A549 (cell line): ENCODE measurements at regions not wholly inside any gene's neighbourhood (a gene's known extent, or its start where the extent isn't known, plus 50 kb on each side); places are given as distances from the start of the nearest gene placed in this dataset.
A peak's percentile ranks its signal among the peaks of the same experiment; 100 is the strongest.
"Not testable (repeated sequence)": the region's sequence is repeated elsewhere in the genome, so short reads cannot be mapped to it uniquely, and the experiment has no call there.

ENCODE experiments used
- ATAC-seq, 2 experiments: fragments of 200-7000 bp in 1 of 2; fragments of >200 bp in 1 of 2; cut with Nextera tagmentation in 1 of 2; cut with Tn5 transposase in 1 of 2; 3 replicates each; pipeline versions ENCODE4 v1.8.0 to v1.9.1; 2018 to 2020; ENCODE audit warnings: mild to moderate bottlenecking in 1 of 2, moderate library complexity in 1 of 2
- CTCF ChIA-PET: fragments of 300-600 bp; sonication (Branson Sonifier 250); formaldehyde crosslinking; extraction: SDS; loops from one replicate; lab custom pipeline; 2021; ENCODE audit warnings: antibody characterized with exemption, inconsistent platforms; lab: Yijun Ruan, JAX
- POLR2A ChIA-PET: fragments of 350-600 bp; formaldehyde crosslinking; extraction: SDS; loops from one replicate; lab custom pipeline; 2021; ENCODE audit warnings: antibody characterized with exemption, inconsistent platforms; lab: Yijun Ruan, JAX
- DNase-seq, 2 experiments: peaks; one replicate each; pipeline versions ENCODE4 v3.0.0 to v3.0.0-alpha.2; 2011 to 2016; ENCODE audit warnings: low read depth in 1 of 2, low spot score in 1 of 2
- FAIRE-seq: peaks from 2 replicates; lab custom pipeline; 2011; peaks lifted over from hg19 to GRCh38; lab: Jason Lieb, UNC
- H3K27ac ChIP-seq, 2 experiments: fragments of >200 bp; sonication (Bioruptor Twin); formaldehyde crosslinking; 3 replicates each; pipeline ENCODE4 v1.5.1; 2016 to 2017
- H3K4me1 ChIP-seq: fragments of >200 bp; sonication (Bioruptor Twin); formaldehyde crosslinking; 3 replicates; pipeline ENCODE4 v1.6.1; 2016
- H3K4me2 ChIP-seq: fragments of >200 bp; sonication (Bioruptor Twin); formaldehyde crosslinking; 3 replicates; pipeline ENCODE4 v1.6.1; 2016
- H3K4me3 ChIP-seq: fragments of >200 bp; sonication (Bioruptor Twin); formaldehyde crosslinking; 3 replicates; pipeline ENCODE4 v1.5.1; 2016
- H3K9me3 ChIP-seq: fragments of >200 bp; sonication (Bioruptor Twin); formaldehyde crosslinking; 3 replicates; pipeline ENCODE4 v1.6.1; 2016
- CBX8 ChIP-seq: fragments of 200-600 bp; sonication (generic); IDR thresholded peaks from 2 replicates; pipeline ENCODE4 v1.6.1; 2016
- CEBPB ChIP-seq, 2 experiments: fragments of >200 bp in 1 of 2; sonication (Bioruptor Twin) in 1 of 2; formaldehyde crosslinking in 1 of 2; IDR thresholded peaks; 2 replicates each; pipeline ENCODE4 v1.6.1; 2012 to 2016
- CHD4 ChIP-seq: fragments of 200-600 bp; sonication (generic); IDR thresholded peaks from 2 replicates; pipeline ENCODE4 v1.6.1; 2016; ENCODE audit warnings: antibody characterized with exemption, mild to moderate bottlenecking, borderline replicate concordance
- EHF ChIP-seq: fragments of 250-450 bp; sonication (Bioruptor Pico); IDR thresholded peaks from 2 replicates; pipeline ENCODE4 v1.5.0; 2020; ENCODE audit warnings: mild to moderate bottlenecking
- EHMT2 ChIP-seq: fragments of 200-600 bp; sonication (generic); IDR thresholded peaks from 2 replicates; pipeline ENCODE4 v1.6.1; 2016; ENCODE audit warnings: antibody characterized with exemption, low read depth, mild to moderate bottlenecking, moderate library complexity
- EP300 ChIP-seq, 2 experiments: fragments of >200 bp; sonication (Bioruptor Twin); formaldehyde crosslinking; IDR thresholded peaks; 2 replicates in 1 of 2; 3 replicates in 1 of 2; pipeline ENCODE4 v1.6.1; 2016 to 2017
- ESRRA ChIP-seq: fragments of 150-350 bp; IDR thresholded peaks from 2 replicates; pipeline ENCODE4 v1.6.1; 2014; ENCODE audit warnings: mild to moderate bottlenecking, low read length, borderline replicate concordance
- FOSL2 ChIP-seq, 2 experiments: fragments of 450-650 bp in 1 of 2; fragments of >200 bp in 1 of 2; sonication (Bioruptor Twin) in 1 of 2; formaldehyde crosslinking; IDR thresholded peaks; 2 replicates each; pipeline versions ENCODE4 v1.5.0 to v1.6.1; 2016 to 2020; ENCODE audit warnings: mild to moderate bottlenecking in 1 of 2, moderate library complexity in 1 of 2
- FOXS1 ChIP-seq: fragments of 250-450 bp; sonication (Bioruptor Pico); IDR thresholded peaks from 2 replicates; pipeline ENCODE4 v1.5.0; 2020; ENCODE audit warnings: mild to moderate bottlenecking, moderate library complexity
- GATA3 ChIP-seq: IDR thresholded peaks from 2 replicates; pipeline ENCODE4 v1.6.1; 2012; ENCODE audit warnings: borderline replicate concordance
- HOXA7 ChIP-seq: fragments of 250-450 bp; sonication (Bioruptor Pico); IDR thresholded peaks from 2 replicates; pipeline ENCODE4 v1.5.0; 2020; ENCODE audit warnings: mild to moderate bottlenecking, moderate library complexity
- HOXB5 ChIP-seq: fragments of 250-450 bp; sonication (Bioruptor Pico); IDR thresholded peaks from 2 replicates; pipeline ENCODE4 v1.5.0; 2020; ENCODE audit warnings: mild to moderate bottlenecking, moderate library complexity
- JUN ChIP-seq, 2 experiments: fragments of >200 bp; sonication (Bioruptor Twin); formaldehyde crosslinking; IDR thresholded peaks; 2 replicates in 1 of 2; 3 replicates in 1 of 2; pipeline ENCODE4 v1.6.1; 2016 to 2017
- KDM1A ChIP-seq: fragments of 200-600 bp; sonication (generic); IDR thresholded peaks from 2 replicates; pipeline ENCODE4 v1.6.1; 2016; ENCODE audit warnings: low read depth, mild to moderate bottlenecking
- MAZ ChIP-seq: fragments of 150-350 bp; IDR thresholded peaks from 2 replicates; pipeline ENCODE4 v1.6.1; 2014; ENCODE audit warnings: antibody characterized with exemption, low read depth, low read length, borderline replicate concordance
- MYC ChIP-seq: IDR thresholded peaks from 2 replicates; pipeline ENCODE4 v1.6.1; 2012; ENCODE audit warnings: mild to moderate bottlenecking, inconsistent platforms, low read length, improper control_type of control experiment, borderline replicate concordance
- NFE2L2 ChIP-seq: fragments of 150-350 bp; conservative IDR thresholded peaks from 2 replicates; pipeline ENCODE4 v1.6.1; 2014; ENCODE audit warnings: low read length
- NPAS2 ChIP-seq: fragments of 250-450 bp; sonication (Bioruptor Pico); IDR thresholded peaks from 2 replicates; pipeline ENCODE4 v1.8.0; 2022; ENCODE audit warnings: mild to moderate bottlenecking, moderate library complexity, borderline replicate concordance
- POLR2AphosphoS2 ChIP-seq: conservative IDR thresholded peaks from 2 replicates; pipeline ENCODE4 v1.6.1; 2012; ENCODE audit warnings: low read length, improper control_type of control experiment, inconsistent platforms
- RAD21 ChIP-seq, 2 experiments: fragments of >200 bp in 1 of 2; sonication (Bioruptor Twin) in 1 of 2; formaldehyde crosslinking in 1 of 2; IDR thresholded peaks in 1 of 2; conservative IDR thresholded peaks in 1 of 2; 2 replicates in 1 of 2; 3 replicates in 1 of 2; pipeline ENCODE4 v1.6.1; 2012 to 2018; ENCODE audit warnings: inconsistent platforms in 1 of 2
- RARB ChIP-seq: fragments of 250-450 bp; sonication (Bioruptor Pico); IDR thresholded peaks from 2 replicates; pipeline ENCODE4 v1.8.0; 2021; ENCODE audit warnings: mild to moderate bottlenecking, moderate library complexity
- RCOR1 ChIP-seq: fragments of 150-350 bp; IDR thresholded peaks from 2 replicates; pipeline ENCODE4 v1.6.1; 2014; ENCODE audit warnings: antibody characterized with exemption, low read length, low read depth
- RFX5 ChIP-seq: fragments of 450-650 bp; IDR thresholded peaks from 2 replicates; pipeline ENCODE4 v1.7.1; 2014; ENCODE audit warnings: antibody characterized with exemption, mild to moderate bottlenecking, moderate library complexity
- SMC3 ChIP-seq: fragments of >200 bp; sonication (Bioruptor Twin); formaldehyde crosslinking; IDR thresholded peaks from 3 replicates; pipeline ENCODE4 v1.6.1; 2018; ENCODE audit warnings: inconsistent platforms
- SREBF2 ChIP-seq: fragments of 450-650 bp; IDR thresholded peaks from 2 replicates; pipeline ENCODE4 v1.6.1; 2014; ENCODE audit warnings: mild to moderate bottlenecking, moderate library complexity
- ZC3H11A ChIP-seq: fragments of 450-650 bp; IDR thresholded peaks from 2 replicates; pipeline ENCODE4 v1.6.1; 2014; ENCODE audit warnings: antibody characterized with exemption, mild to moderate bottlenecking
- ZFP36 ChIP-seq: fragments of 450-650 bp; IDR thresholded peaks from 2 replicates; pipeline ENCODE4 v1.6.1; 2014; ENCODE audit warnings: borderline replicate concordance; ENCODE audit not compliant: partially characterized antibody
- WGBS: methylation state at CpG from one replicate; pipeline ENCODE4 v1.1.6; 2017; ENCODE audit errors: missing lambda C conversion rate; 5-methylcytosine and 5-hydroxymethylcytosine counted together
- TF ChIP-seq, protein P1 (sequence below): IDR thresholded peaks from 2 replicates; pipeline ENCODE4 v1.6.1; 2012; ENCODE audit warnings: low read depth, borderline replicate concordance
- TF ChIP-seq, protein P2 (sequence below): fragments of >200 bp; sonication (Bioruptor Twin); formaldehyde crosslinking; IDR thresholded peaks from 3 replicates; pipeline ENCODE4 v1.5.1; 2016
- TF ChIP-seq, protein P3 (sequence below): fragments of 250-450 bp; sonication (Bioruptor Pico); IDR thresholded peaks from 2 replicates; pipeline ENCODE4 v1.5.0; 2020; ENCODE audit warnings: low read depth, mild to moderate bottlenecking, moderate library complexity

DNA sequence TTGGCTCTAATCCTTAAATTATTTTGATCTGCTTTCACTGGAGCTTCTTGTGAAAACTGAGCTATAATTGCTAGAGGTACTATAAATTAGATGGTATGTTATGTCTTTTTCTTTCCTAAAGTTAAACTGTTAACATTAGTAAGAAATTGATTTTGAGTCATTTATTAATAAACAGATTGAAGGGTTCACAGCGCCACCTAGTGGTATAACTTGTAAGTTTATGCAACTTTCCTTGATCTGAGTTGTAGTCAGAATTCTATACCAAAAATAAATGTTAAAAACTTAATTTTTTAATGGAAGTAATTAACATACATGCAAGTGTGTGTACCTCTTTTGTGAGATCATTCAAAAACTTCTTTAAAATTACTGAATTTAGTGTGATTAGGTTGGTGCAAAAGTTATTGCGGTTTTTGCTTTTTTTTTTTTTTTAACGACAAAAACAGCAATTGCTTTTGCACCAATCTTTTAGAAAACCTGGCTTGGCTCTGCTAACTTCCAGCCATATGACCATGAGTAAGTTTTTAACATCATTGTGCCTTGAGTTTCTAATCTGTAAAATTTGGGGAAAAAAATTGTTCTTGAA, 151.5 kb downstream of the CENPC start:
- Histone ChIP-seq H3K4me1 (no peaks in the 10 kb centered on the region), H3K4me2 (no peak overlapping the region), H3K4me3 (no peak overlapping the region), H3K27ac (no peak overlapping the region), H3K9me3 (no peaks in the 10 kb centered on the region)
- peak; percentile 5 to 44 for DNase-seq
- TF ChIP-seq SMC3 (peak; percentile 25; the same call in 1 of the 3 replicates), RAD21 (conservative IDR thresholded peaks at IDR 0.05 in 1 of 2, IDR thresholded peaks at IDR 0.05 in 1 of 2) (peak; percentile 51 to 52), ZFP36 (no peak), EHF (no peak), CHD4 (no peak), GATA3 (no peak), NFE2L2 (no peak), CEBPB (IDR thresholded peaks at IDR 0.05) (0 out of 4 replicates have a peak, but pooled peaks of 1 of the 2 experiments have one; percentile 10), MAZ (no peak), SREBF2 (no peak), HOXA7 (CRISPR knock-in tag) (no peak), RCOR1 (no peak), RFX5 (no peak), ZC3H11A (no peak)
- TF ChIP-seq, protein P1, sequence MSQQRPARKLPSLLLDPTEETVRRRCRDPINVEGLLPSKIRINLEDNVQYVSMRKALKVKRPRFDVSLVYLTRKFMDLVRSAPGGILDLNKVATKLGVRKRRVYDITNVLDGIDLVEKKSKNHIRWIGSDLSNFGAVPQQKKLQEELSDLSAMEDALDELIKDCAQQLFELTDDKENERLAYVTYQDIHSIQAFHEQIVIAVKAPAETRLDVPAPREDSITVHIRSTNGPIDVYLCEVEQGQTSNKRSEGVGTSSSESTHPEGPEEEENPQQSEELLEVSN = no peak
- TF ChIP-seq, protein P2, sequence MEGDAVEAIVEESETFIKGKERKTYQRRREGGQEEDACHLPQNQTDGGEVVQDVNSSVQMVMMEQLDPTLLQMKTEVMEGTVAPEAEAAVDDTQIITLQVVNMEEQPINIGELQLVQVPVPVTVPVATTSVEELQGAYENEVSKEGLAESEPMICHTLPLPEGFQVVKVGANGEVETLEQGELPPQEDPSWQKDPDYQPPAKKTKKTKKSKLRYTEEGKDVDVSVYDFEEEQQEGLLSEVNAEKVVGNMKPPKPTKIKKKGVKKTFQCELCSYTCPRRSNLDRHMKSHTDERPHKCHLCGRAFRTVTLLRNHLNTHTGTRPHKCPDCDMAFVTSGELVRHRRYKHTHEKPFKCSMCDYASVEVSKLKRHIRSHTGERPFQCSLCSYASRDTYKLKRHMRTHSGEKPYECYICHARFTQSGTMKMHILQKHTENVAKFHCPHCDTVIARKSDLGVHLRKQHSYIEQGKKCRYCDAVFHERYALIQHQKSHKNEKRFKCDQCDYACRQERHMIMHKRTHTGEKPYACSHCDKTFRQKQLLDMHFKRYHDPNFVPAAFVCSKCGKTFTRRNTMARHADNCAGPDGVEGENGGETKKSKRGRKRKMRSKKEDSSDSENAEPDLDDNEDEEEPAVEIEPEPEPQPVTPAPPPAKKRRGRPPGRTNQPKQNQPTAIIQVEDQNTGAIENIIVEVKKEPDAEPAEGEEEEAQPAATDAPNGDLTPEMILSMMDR = peak; percentile 63
- ChIA-PET POLR2A (no interaction called here), CTCF (interaction anchor here (0.6 to 1.7 kb wide), 4 partner anchors 15 to 67 kb away, joined by 3 to 5 read pairs (median 3); no protein-coding TSS in a partner anchor)
- ATAC-seq = no peak
- peak; percentile 13 for FAIRE-seq
- WGBS = 50% methylated on average over 3 of the region's 3 CpGs

DNA sequence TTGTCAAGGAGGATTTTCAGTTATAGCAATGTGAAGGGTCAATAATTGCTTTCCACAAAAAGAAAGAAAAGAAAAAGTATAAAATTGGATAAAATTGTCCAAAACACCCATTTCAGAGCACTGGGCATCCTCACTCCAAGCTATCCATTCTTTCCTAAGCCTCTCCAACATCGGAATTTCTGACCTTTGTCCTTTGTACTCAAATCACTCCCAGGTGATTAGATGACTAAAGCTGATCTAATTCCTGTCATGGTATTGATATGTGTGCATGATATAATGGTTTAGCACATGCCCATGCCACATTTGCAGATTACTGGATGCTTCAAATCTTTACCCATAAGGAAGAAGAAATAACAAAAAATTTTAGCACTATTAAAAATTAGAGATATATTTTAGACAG, 152.3 kb downstream of the CENPC start:
- Histone ChIP-seq H3K4me2 (no peak overlapping the region), H3K4me1 (no peaks in the 10 kb centered on the region), H3K4me3 (no peak overlapping the region), H3K27ac (no peak overlapping the region)
- ChIA-PET CTCF (interaction anchor here (0.6 to 1.7 kb wide), 4 partner anchors 14 to 66 kb away, joined by 3 to 5 read pairs (median 3); no protein-coding TSS in a partner anchor), POLR2A (no interaction called here)
- WGBS = 35% methylated on average over 1 of the region's 1 CpG
- DNase-seq (no peak), FAIRE-seq (no peak)
- TF ChIP-seq RARB (CRISPR knock-in tag) (no peak), NPAS2 (CRISPR knock-in tag) (no peak), MYC (no peak), FOXS1 (no peak), MAZ (no peak), KDM1A (no peak), FOSL2 (IDR thresholded peaks at IDR 0.05) (no peak), FOSL2 (CRISPR knock-in tag; IDR thresholded peaks at IDR 0.05) (no peak), CBX8 (no peak), HOXB5 (no peak), JUN (IDR thresholded peaks at IDR 0.05) (no peak), POLR2AphosphoS2 (no peak), ZC3H11A (no peak), EP300 (IDR thresholded peaks at IDR 0.05) (no peak), EHF (no peak), EHMT2 (no peak), ESRRA (no peak)
- TF ChIP-seq, protein P3, sequence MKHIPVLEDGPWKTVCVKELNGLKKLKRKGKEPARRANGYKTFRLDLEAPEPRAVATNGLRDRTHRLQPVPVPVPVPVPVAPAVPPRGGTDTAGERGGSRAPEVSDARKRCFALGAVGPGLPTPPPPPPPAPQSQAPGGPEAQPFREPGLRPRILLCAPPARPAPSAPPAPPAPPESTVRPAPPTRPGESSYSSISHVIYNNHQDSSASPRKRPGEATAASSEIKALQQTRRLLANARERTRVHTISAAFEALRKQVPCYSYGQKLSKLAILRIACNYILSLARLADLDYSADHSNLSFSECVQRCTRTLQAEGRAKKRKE = no peak
- TF ChIP-seq, protein P2 = no peak
- TF ChIP-seq, all 56 proteins: peak for 0
- no peaks in the 10 kb centered on the region for H3K9me3 ChIP-seq
- ATAC-seq = no peak

DNA sequence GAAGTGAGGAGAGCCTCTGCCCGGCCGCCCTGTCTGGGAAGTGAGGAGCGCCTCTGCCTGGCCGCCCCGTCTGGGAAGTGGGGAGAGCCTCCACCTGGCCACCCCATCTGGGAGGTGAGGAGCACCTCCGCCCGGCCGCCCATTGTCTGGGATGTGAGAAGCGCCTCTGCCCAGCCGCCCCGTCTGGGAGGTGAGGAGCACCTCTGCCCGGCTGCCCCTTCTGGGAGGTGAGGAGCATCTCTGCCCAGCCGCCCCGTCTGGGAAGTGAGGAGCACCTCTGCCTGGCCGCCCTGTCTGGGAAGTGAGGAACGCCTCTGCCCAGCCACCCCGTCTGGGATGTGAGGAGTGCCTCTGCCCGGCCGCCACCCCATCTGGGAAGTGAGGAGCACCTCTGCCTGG, 163.9 kb downstream of the CENPC start:
- H3K9me3 ChIP-seq, H3K27ac ChIP-seq, CTCF ChIA-PET, H3K4me3 ChIP-seq, POLR2A ChIA-PET, FAIRE-seq, H3K4me1 ChIP-seq, DNase-seq, H3K4me2 ChIP-seq, ATAC-seq: not testable (repeated sequence)
- WGBS = no CpG with 5 or more reads among the region's 19 CpGs
